ENCODE measurements at regions not wholly inside any gene's neighbourhood (a gene's known extent, or its start where the extent isn't known, plus 50 kb on each side); places are given as distances from the start of the nearest gene placed in this dataset.

GRCh38 chr14:82805892-82806825 is 1272.5 kb upstream of the SEL1L start:
- TF ChIP-seq CTCF (IDR thresholded peaks at IDR 0.05) (no peak), POLR2A (IDR thresholded peaks at IDR 0.05) (no peak)
